ENCODE measurements at regions not wholly inside any gene's neighbourhood (a gene's known extent, or its start where the extent isn't known, plus 50 kb on each side); places are given as distances from the start of the nearest gene placed in this dataset.

DNA sequence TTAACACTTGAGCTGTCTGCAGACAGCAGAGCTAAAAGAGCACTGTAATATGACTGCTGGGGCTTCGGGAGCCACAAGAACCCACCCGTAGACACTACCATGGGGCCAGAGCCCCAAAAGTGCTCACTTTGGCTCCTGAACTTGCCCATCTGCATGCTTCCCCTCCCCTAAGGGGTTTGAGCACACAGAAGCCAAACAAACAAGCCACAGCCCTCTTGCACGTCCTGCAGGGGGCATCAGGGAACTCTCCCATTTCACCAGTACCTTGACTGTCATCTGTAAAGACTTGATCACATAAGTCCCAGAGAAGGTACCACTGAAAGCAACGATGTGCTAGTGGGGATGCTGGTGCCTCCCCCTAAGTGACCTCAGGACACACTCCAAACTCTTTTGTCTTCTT, 681.8 kb downstream of the SEMA5A start:
- ATAC-seq, result peak; percentile 82
- TF ChIP-seq ZFP3 (CRISPR knock-in tag; IDR thresholded peaks at IDR 0.05) (no peak), ZNF8 (CRISPR knock-in tag; IDR thresholded peaks at IDR 0.05) (no peak), PPARA (CRISPR knock-in tag; IDR thresholded peaks at IDR 0.05; ENCODE audit: borderline replicate concordance) (no peak), TOX (CRISPR knock-in tag; IDR thresholded peaks at IDR 0.05; ENCODE audit: borderline replicate concordance) (no peak), ZNF565 (CRISPR knock-in tag; conservative IDR thresholded peaks at IDR 0.05; ENCODE audit: low read depth) (no peak), BACH2 (CRISPR knock-in tag; IDR thresholded peaks at IDR 0.05; ENCODE audit: borderline replicate concordance) (no peak), TCF4 (CRISPR knock-in tag; IDR thresholded peaks at IDR 0.05; ENCODE audit: borderline replicate concordance) (no peak), RARB (CRISPR knock-in tag; IDR thresholded peaks at IDR 0.05) (no peak), OSR1 (CRISPR knock-in tag; IDR thresholded peaks at IDR 0.05) (no peak), ZFP30 (CRISPR knock-in tag; IDR thresholded peaks at IDR 0.05) (no peak), CSDC2 (CRISPR knock-in tag; IDR thresholded peaks at IDR 0.05) (no peak), ARNTL (CRISPR knock-in tag; IDR thresholded peaks at IDR 0.05; ENCODE audit: borderline replicate concordance, low read depth) (no peak)
- TF ChIP-seq, protein P1, sequence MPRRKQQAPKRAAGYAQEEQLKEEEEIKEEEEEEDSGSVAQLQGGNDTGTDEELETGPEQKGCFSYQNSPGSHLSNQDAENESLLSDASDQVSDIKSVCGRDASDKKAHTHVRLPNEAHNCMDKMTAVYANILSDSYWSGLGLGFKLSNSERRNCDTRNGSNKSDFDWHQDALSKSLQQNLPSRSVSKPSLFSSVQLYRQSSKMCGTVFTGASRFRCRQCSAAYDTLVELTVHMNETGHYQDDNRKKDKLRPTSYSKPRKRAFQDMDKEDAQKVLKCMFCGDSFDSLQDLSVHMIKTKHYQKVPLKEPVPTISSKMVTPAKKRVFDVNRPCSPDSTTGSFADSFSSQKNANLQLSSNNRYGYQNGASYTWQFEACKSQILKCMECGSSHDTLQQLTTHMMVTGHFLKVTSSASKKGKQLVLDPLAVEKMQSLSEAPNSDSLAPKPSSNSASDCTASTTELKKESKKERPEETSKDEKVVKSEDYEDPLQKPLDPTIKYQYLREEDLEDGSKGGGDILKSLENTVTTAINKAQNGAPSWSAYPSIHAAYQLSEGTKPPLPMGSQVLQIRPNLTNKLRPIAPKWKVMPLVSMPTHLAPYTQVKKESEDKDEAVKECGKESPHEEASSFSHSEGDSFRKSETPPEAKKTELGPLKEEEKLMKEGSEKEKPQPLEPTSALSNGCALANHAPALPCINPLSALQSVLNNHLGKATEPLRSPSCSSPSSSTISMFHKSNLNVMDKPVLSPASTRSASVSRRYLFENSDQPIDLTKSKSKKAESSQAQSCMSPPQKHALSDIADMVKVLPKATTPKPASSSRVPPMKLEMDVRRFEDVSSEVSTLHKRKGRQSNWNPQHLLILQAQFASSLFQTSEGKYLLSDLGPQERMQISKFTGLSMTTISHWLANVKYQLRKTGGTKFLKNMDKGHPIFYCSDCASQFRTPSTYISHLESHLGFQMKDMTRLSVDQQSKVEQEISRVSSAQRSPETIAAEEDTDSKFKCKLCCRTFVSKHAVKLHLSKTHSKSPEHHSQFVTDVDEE (CRISPR knock-in tag; IDR thresholded peaks at IDR 0.05), result no peak
- TF ChIP-seq, protein P2, sequence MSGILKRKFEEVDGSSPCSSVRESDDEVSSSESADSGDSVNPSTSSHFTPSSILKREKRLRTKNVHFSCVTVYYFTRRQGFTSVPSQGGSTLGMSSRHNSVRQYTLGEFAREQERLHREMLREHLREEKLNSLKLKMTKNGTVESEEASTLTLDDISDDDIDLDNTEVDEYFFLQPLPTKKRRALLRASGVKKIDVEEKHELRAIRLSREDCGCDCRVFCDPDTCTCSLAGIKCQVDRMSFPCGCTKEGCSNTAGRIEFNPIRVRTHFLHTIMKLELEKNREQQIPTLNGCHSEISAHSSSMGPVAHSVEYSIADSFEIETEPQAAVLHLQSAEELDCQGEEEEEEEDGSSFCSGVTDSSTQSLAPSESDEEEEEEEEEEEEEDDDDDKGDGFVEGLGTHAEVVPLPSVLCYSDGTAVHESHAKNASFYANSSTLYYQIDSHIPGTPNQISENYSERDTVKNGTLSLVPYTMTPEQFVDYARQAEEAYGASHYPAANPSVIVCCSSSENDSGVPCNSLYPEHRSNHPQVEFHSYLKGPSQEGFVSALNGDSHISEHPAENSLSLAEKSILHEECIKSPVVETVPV (CRISPR knock-in tag; IDR thresholded peaks at IDR 0.05), result no peak
- TF ChIP-seq, protein P3, sequence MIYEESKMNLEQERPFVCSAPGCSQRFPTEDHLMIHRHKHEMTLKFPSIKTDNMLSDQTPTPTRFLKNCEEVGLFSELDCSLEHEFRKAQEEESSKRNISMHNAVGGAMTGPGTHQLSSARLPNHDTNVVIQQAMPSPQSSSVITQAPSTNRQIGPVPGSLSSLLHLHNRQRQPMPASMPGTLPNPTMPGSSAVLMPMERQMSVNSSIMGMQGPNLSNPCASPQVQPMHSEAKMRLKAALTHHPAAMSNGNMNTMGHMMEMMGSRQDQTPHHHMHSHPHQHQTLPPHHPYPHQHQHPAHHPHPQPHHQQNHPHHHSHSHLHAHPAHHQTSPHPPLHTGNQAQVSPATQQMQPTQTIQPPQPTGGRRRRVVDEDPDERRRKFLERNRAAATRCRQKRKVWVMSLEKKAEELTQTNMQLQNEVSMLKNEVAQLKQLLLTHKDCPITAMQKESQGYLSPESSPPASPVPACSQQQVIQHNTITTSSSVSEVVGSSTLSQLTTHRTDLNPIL (CRISPR knock-in tag; IDR thresholded peaks at IDR 0.05; ENCODE audit: low read depth), result no peak
- TF ChIP-seq, protein P4, sequence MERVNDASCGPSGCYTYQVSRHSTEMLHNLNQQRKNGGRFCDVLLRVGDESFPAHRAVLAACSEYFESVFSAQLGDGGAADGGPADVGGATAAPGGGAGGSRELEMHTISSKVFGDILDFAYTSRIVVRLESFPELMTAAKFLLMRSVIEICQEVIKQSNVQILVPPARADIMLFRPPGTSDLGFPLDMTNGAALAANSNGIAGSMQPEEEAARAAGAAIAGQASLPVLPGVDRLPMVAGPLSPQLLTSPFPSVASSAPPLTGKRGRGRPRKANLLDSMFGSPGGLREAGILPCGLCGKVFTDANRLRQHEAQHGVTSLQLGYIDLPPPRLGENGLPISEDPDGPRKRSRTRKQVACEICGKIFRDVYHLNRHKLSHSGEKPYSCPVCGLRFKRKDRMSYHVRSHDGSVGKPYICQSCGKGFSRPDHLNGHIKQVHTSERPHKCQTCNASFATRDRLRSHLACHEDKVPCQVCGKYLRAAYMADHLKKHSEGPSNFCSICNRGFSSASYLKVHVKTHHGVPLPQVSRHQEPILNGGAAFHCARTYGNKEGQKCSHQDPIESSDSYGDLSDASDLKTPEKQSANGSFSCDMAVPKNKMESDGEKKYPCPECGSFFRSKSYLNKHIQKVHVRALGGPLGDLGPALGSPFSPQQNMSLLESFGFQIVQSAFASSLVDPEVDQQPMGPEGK (CRISPR knock-in tag; IDR thresholded peaks at IDR 0.05; ENCODE audit: borderline replicate concordance), result no peak

DNA sequence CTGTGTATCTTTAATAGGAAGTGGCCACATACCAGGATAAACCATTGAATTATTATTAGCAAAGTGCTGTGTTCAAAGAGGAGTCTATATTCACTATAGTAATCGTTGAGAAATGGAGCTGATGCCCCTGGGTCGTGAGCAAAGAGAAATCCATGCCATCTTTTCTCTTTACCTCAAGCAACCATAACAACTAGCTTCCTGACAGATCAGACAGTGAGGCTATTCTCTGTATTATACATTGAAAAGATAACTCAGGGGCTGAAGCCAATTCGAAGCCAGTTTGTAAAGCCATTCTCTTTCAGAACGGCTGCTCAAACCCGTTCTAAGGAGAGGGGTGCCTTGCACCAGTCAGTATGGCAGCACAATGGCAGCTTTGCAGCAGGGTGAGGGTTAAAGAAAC, 680.6 kb downstream of the SEMA5A start:
- ATAC-seq, result no peak
- TF ChIP-seq ZNF70 (CRISPR knock-in tag; IDR thresholded peaks at IDR 0.05) (no peak), ARNTL (CRISPR knock-in tag; IDR thresholded peaks at IDR 0.05; ENCODE audit: borderline replicate concordance, low read depth) (no peak), ZNF8 (CRISPR knock-in tag; IDR thresholded peaks at IDR 0.05) (no peak), BACH2 (CRISPR knock-in tag; IDR thresholded peaks at IDR 0.05; ENCODE audit: borderline replicate concordance) (no peak), SNAI2 (CRISPR knock-in tag; IDR thresholded peaks at IDR 0.05) (no peak), PPARA (CRISPR knock-in tag; IDR thresholded peaks at IDR 0.05; ENCODE audit: borderline replicate concordance) (no peak), RARB (CRISPR knock-in tag; IDR thresholded peaks at IDR 0.05) (no peak), TOX (CRISPR knock-in tag; IDR thresholded peaks at IDR 0.05; ENCODE audit: borderline replicate concordance) (no peak), OSR1 (CRISPR knock-in tag; IDR thresholded peaks at IDR 0.05) (no peak), ZFP30 (CRISPR knock-in tag; IDR thresholded peaks at IDR 0.05) (no peak)
- TF ChIP-seq, protein P5, sequence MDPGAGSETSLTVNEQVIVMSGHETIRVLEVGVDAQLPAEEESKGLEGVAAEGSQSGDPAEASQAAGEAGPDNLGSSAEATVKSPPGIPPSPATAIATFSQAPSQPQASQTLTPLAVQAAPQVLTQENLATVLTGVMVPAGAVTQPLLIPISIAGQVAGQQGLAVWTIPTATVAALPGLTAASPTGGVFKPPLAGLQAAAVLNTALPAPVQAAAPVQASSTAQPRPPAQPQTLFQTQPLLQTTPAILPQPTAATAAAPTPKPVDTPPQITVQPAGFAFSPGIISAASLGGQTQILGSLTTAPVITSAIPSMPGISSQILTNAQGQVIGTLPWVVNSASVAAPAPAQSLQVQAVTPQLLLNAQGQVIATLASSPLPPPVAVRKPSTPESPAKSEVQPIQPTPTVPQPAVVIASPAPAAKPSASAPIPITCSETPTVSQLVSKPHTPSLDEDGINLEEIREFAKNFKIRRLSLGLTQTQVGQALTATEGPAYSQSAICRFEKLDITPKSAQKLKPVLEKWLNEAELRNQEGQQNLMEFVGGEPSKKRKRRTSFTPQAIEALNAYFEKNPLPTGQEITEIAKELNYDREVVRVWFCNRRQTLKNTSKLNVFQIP (CRISPR knock-in tag; IDR thresholded peaks at IDR 0.05; ENCODE audit: borderline replicate concordance, low read depth), result no peak
- TF ChIP-seq, protein P3 (CRISPR knock-in tag; IDR thresholded peaks at IDR 0.05; ENCODE audit: low read depth), result no peak
- TF ChIP-seq, protein P1 (CRISPR knock-in tag; IDR thresholded peaks at IDR 0.05), result no peak

Measured in SK-N-SH treated with all-trans-retinoic acid at 6 μM for 48 hours (cell line).